Mesendoderm (in vitro differentiated cells): ENCODE measurements at regions not wholly inside any gene's neighbourhood (a gene's known extent, or its start where the extent isn't known, plus 50 kb on each side); places are given as distances from the start of the nearest gene placed in this dataset.
A peak's percentile ranks its signal among the peaks of the same experiment; 100 is the strongest.
"Not testable (repeated sequence)": the region's sequence is repeated elsewhere in the genome, so short reads cannot be mapped to it uniquely, and the experiment has no call there.

ENCODE experiments used
- DNase-seq: peaks from one replicate; pipeline ENCODE4 v3.0.0; 2013
- H2AK5ac ChIP-seq: 2 replicates; pipeline ENCODE4 v1.6.1; 2013; ENCODE audit warnings: low read length, inconsistent platforms
- H2BK120ac ChIP-seq: 2 replicates; pipeline ENCODE4 v1.6.1; 2013; ENCODE audit warnings: low read depth, mild to moderate bottlenecking, low read length, moderate library complexity, mixed read lengths
- H2BK15ac ChIP-seq: replicated peaks from 2 replicates; pipeline ENCODE4 v1.6.1; 2013; ENCODE audit warnings: low read depth, mild to moderate bottlenecking, moderate library complexity
- H2BK5ac ChIP-seq: 2 replicates; pipeline ENCODE4 v1.6.1; 2013; ENCODE audit warnings: low read length, inconsistent platforms
- H3K18ac ChIP-seq: 2 replicates; pipeline ENCODE4 v1.6.1; 2013; ENCODE audit warnings: mild to moderate bottlenecking, low read length, mixed read lengths
- H3K23ac ChIP-seq: one replicate; pipeline ENCODE4 v1.6.1; 2013; ENCODE audit warnings: low read length
- H3K27ac ChIP-seq: 2 replicates; pipeline ENCODE4 v1.5.1; 2013; ENCODE audit warnings: low read depth, mild to moderate bottlenecking, inconsistent platforms, low read length, moderate library complexity
- H3K27me3 ChIP-seq: 2 replicates; pipeline ENCODE4 v1.6.1; 2013; ENCODE audit warnings: low read length, control low read depth, mild to moderate bottlenecking, inconsistent platforms; ENCODE audit not compliant: insufficient read depth, poor library complexity
- H3K36me3 ChIP-seq: 2 replicates; pipeline ENCODE4 v1.6.1; 2013; ENCODE audit warnings: low read length, inconsistent platforms; ENCODE audit not compliant: control insufficient read depth, insufficient read depth
- H3K4ac ChIP-seq: one replicate; pipeline ENCODE4 v1.6.1; 2013; ENCODE audit warnings: low read depth, mild to moderate bottlenecking, low read length, moderate library complexity
- H3K4me1 ChIP-seq: 2 replicates; pipeline ENCODE4 v1.6.1; 2013; ENCODE audit warnings: low read depth, low read length, inconsistent platforms; ENCODE audit not compliant: control insufficient read depth
- H3K4me2 ChIP-seq: 2 replicates; pipeline ENCODE4 v1.6.1; 2013; ENCODE audit warnings: low read length
- H3K4me3 ChIP-seq: 2 replicates; pipeline ENCODE4 v1.5.1; 2013; ENCODE audit warnings: mild to moderate bottlenecking, low read length
- H3K56ac ChIP-seq: one replicate; pipeline ENCODE4 v1.6.1; 2013; ENCODE audit warnings: low read length
- H3K79me1 ChIP-seq: 2 replicates; pipeline ENCODE4 v1.6.1; 2013; ENCODE audit warnings: low read length, inconsistent platforms
- H3K79me2 ChIP-seq: 2 replicates; pipeline ENCODE4 v1.6.1; 2013; ENCODE audit warnings: mild to moderate bottlenecking, low read length; ENCODE audit not compliant: control insufficient read depth, insufficient read depth
- H3K9ac ChIP-seq: 2 replicates; pipeline ENCODE4 v1.6.1; 2013; ENCODE audit warnings: low read length, inconsistent platforms
- H4K5ac ChIP-seq: one replicate; pipeline ENCODE4 v1.6.1; 2013; ENCODE audit warnings: low read length
- H4K8ac ChIP-seq: one replicate; pipeline ENCODE4 v1.6.1; 2013; ENCODE audit warnings: low read depth, mild to moderate bottlenecking, control low read depth, low read length, moderate library complexity
- WGBS: extraction: QIAGEN DNeasy Blood & Tissue Kit; methylation state at CpG from one replicate; pipeline ENCODE4 v1.1.7; 2013; ENCODE audit warnings: low lambda C conversion rate, missing lambda C conversion rate; ENCODE audit not compliant: insufficient coverage; ENCODE audit errors: extremely low coverage; 5-methylcytosine and 5-hydroxymethylcytosine counted together

DNA sequence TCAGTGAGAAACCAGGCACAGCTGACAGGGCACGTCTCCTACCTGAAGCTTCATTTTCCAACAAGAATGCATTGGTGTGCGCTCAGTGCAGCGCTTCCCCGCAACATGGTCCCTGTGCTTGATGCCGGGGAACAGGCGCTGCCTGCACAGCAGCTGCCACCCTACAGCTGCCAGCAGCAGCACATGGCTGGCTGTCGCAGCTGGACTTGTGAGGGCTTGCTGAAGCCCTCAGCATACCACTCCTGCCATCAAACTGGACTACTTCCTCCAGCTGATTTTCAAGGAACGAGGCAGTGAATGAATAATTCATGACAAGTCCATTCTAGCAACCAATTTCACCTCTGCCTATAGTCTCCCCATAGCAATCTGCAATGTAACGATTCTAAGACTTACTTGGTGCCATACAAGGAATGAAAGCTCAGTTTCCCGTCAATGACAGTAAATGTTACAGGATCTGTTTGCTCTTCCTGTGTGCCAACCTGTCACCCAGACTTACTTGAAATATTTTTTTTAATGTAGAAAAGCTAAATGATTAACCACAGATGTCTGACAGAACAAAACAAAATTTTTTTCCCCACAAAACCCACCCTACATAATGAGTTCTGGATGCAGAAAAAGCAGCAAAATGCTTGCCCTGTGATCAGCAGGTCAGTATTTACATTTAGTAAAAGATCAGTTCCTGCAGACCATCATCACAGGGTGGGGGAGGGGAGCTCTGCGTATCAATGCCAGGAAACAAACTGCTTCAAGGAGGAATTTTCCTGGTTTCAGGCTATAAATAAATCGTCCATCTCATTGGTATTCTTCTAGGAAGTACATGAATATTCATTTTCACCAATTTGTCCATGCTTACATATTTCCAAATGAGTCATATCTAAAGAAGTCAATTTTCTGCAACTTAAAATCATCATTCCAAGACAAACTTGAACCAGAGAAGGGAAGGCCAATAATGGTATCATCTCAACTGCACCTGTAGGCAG lies 140.6 kb downstream of the ALOX5 start:
- Histone ChIP-seq H2AK5ac (no peak overlapping the region), H3K4me1 (no peaks in the 10 kb centered on the region), H2BK120ac (no peak overlapping the region), H3K23ac (no peak overlapping the region), H3K4ac (no peak overlapping the region), H3K27ac (no peak overlapping the region), H2BK5ac (no peak overlapping the region), H2BK15ac (no peak overlapping the region), H3K56ac (no peak overlapping the region), H3K4me3 (no peak overlapping the region), H3K79me2 (no peaks in the 10 kb centered on the region), H3K79me1 (peaks cover 2% of the 10 kb centered on the region), H3K27me3 (no peaks in the 10 kb centered on the region), H3K18ac (no peak overlapping the region), H4K5ac (no peak overlapping the region), H3K36me3 (no peaks in the 10 kb centered on the region), H3K9ac (no peak overlapping the region), H3K4me2 (no peak overlapping the region), H4K8ac (no peak overlapping the region)
- WGBS, result no CpG with 5 or more reads among the region's 12 CpGs
- no peak for DNase-seq

- Histone ChIP-seq H3K27ac (no peak overlapping the region), H3K4me1 (no peaks in the 10 kb centered on the region)
- no CpG with 5 or more reads among the region's 3 CpGs for WGBS
Observed at GRCh38 chr10:45513551-45513950, 139.5 kb downstream of the ALOX5 start.

DNA sequence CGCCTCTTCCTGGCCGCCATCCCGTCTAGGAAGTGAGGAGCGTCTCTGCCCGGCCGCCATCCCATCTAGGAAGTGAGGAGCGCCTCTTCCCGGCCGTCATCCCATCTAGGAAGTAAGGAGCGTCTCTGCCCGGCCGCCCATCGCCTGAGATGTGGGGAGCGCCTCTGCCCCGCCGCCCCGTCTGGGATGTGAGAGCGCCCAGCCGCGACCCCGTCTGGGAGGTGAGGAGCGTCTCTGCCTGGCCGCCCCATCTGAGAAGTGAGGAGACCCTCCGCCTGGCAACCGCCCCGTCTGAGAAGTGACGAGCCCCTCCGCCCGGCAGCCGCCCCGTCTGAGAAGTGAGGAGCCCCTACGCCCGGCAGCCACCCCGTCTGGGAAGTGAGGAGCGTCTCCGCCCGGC lies 137.9 kb downstream of the ALOX5 start:
- not testable (repeated sequence) for H4K8ac ChIP-seq, H3K4me2 ChIP-seq, H3K36me3 ChIP-seq, H3K27ac ChIP-seq, H4K5ac ChIP-seq, H3K79me1 ChIP-seq, H3K9ac ChIP-seq, H2BK15ac ChIP-seq, H3K4ac ChIP-seq, H3K79me2 ChIP-seq, H3K4me3 ChIP-seq, H2BK5ac ChIP-seq, H3K18ac ChIP-seq, H3K23ac ChIP-seq, H3K27me3 ChIP-seq, H2AK5ac ChIP-seq, H2BK120ac ChIP-seq, H3K56ac ChIP-seq, DNase-seq, H3K4me1 ChIP-seq
- no CpG with 5 or more reads among the region's 37 CpGs for WGBS

More at GRCh38 chr10:45513551-45513950, 139.5 kb downstream of the ALOX5 start:
- Histone ChIP-seq H3K23ac (no peak overlapping the region), H3K79me1 (peaks cover 2% of the 10 kb centered on the region), H3K27me3 (no peaks in the 10 kb centered on the region), H2AK5ac (no peak overlapping the region), H3K18ac (no peak overlapping the region), H4K8ac (no peak overlapping the region), H3K4me2 (no peak overlapping the region), H2BK5ac (no peak overlapping the region), H3K9ac (no peak overlapping the region), H2BK120ac (no peak overlapping the region), H2BK15ac (no peak overlapping the region), H3K56ac (no peak overlapping the region), H3K79me2 (no peaks in the 10 kb centered on the region), H3K4me3 (no peak overlapping the region), H3K4ac (no peak overlapping the region), H3K36me3 (no peaks in the 10 kb centered on the region), H4K5ac (no peak overlapping the region)
- DNase-seq, result no peak

DNA sequence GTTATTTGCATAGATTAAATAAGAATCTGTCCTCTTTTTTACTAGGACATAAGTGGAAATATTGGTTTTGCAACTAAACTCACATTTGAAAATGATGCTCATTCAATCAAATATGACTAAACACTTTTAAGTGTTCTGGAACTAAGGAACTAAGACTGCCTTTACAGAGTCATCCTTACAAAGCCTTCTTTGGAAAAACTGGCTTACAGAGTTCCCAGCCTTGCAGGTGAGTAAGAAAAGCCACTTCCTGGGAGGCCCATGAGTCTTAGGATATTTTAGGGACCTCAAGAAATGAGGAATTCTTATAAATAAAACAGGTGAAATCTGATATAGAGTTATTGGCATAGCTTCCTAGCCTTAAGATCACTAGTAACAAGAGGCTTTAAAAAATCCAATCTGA lies 135.5 kb downstream of the ALOX5 start:
- Histone ChIP-seq H3K9ac (no peak overlapping the region), H3K27ac (no peak overlapping the region), H2BK120ac (no peak overlapping the region)

GRCh38 chr10:45505311-45505710 lies 131.3 kb downstream of the ALOX5 start:
- Histone ChIP-seq H4K5ac (no peak overlapping the region), H3K79me2 (no peaks in the 10 kb centered on the region), H3K18ac (no peak overlapping the region), H3K4ac (no peak overlapping the region), H3K36me3 (no peaks in the 10 kb centered on the region), H2BK5ac (no peak overlapping the region), H2BK15ac (no peak overlapping the region), H4K8ac (no peak overlapping the region), H3K4me2 (no peak overlapping the region), H2BK120ac (no peak overlapping the region), H3K23ac (no peak overlapping the region), H3K56ac (no peak overlapping the region), H3K79me1 (no peaks in the 10 kb centered on the region), H3K4me1 (no peaks in the 10 kb centered on the region), H3K4me3 (no peak overlapping the region), H3K9ac (no peak overlapping the region), H3K27me3 (no peaks in the 10 kb centered on the region), H2AK5ac (no peak overlapping the region), H3K27ac (no peak overlapping the region)
- DNase-seq, result peak; percentile 40
- WGBS, result no CpG with 5 or more reads among the region's 2 CpGs

More for the DNA sequence above, 135.5 kb downstream of the ALOX5 start:
- no peak overlapping the region for H3K4ac ChIP-seq
- H3K36me3 ChIP-seq, result no peaks in the 10 kb centered on the region
- no peak overlapping the region for H3K18ac ChIP-seq
- no peak for DNase-seq
- no peak overlapping the region for H2AK5ac ChIP-seq
- H3K4me1 ChIP-seq, result no peaks in the 10 kb centered on the region
- H3K79me2 ChIP-seq, result no peaks in the 10 kb centered on the region
- H3K56ac ChIP-seq, result no peak overlapping the region
- no peak overlapping the region for H3K23ac ChIP-seq
- H3K4me3 ChIP-seq, result no peak overlapping the region
- no peak overlapping the region for H4K8ac ChIP-seq
- H4K5ac ChIP-seq, result no peak overlapping the region
- peaks cover 2% of the 10 kb centered on the region for H3K79me1 ChIP-seq
- H3K4me2 ChIP-seq, result no peak overlapping the region
- H2BK15ac ChIP-seq, result no peak overlapping the region
- no peak overlapping the region for H2BK5ac ChIP-seq
- no peaks in the 10 kb centered on the region for H3K27me3 ChIP-seq

GRCh38 chr10:45502458-45502857 lies 128.4 kb downstream of the ALOX5 start:
- no peak overlapping the region for H2BK5ac ChIP-seq
- H3K4ac ChIP-seq, result no peak overlapping the region
- H3K9ac ChIP-seq, result no peak overlapping the region
- no peak overlapping the region for H3K4me2 ChIP-seq
- no peak overlapping the region for H4K8ac ChIP-seq
- no peaks in the 10 kb centered on the region for H3K79me2 ChIP-seq
- H3K36me3 ChIP-seq, result no peaks in the 10 kb centered on the region
- H3K4me3 ChIP-seq, result no peak overlapping the region
- H3K4me1 ChIP-seq, result no peaks in the 10 kb centered on the region
- no peak overlapping the region for H3K27ac ChIP-seq
- no peak overlapping the region for H3K23ac ChIP-seq
- no peak overlapping the region for H2BK15ac ChIP-seq
- no peak overlapping the region for H3K18ac ChIP-seq
- H2AK5ac ChIP-seq, result no peak overlapping the region
- H4K5ac ChIP-seq, result no peak overlapping the region
- no peak overlapping the region for H2BK120ac ChIP-seq
- no peaks in the 10 kb centered on the region for H3K79me1 ChIP-seq
- H3K56ac ChIP-seq, result no peak overlapping the region
- H3K27me3 ChIP-seq, result no peaks in the 10 kb centered on the region
- no peak for DNase-seq
